GM20000 (cell line): ENCODE measurements at regions not wholly inside any gene's neighbourhood (a gene's known extent, or its start where the extent isn't known, plus 50 kb on each side); places are given as distances from the start of the nearest gene placed in this dataset.

Source experiments
- DNase-seq: peaks from one replicate; pipeline ENCODE4 v3.0.0; 2012; ENCODE audit warnings: low spot score
- TF ChIP-seq, protein P1 (sequence below): IDR thresholded peaks from 2 replicates; pipeline ENCODE4 v1.5.1; 2012; ENCODE audit warnings: mild to moderate bottlenecking, control low read depth; ENCODE audit errors: extremely low read depth, missing control alignments

- TF ChIP-seq, protein P1, sequence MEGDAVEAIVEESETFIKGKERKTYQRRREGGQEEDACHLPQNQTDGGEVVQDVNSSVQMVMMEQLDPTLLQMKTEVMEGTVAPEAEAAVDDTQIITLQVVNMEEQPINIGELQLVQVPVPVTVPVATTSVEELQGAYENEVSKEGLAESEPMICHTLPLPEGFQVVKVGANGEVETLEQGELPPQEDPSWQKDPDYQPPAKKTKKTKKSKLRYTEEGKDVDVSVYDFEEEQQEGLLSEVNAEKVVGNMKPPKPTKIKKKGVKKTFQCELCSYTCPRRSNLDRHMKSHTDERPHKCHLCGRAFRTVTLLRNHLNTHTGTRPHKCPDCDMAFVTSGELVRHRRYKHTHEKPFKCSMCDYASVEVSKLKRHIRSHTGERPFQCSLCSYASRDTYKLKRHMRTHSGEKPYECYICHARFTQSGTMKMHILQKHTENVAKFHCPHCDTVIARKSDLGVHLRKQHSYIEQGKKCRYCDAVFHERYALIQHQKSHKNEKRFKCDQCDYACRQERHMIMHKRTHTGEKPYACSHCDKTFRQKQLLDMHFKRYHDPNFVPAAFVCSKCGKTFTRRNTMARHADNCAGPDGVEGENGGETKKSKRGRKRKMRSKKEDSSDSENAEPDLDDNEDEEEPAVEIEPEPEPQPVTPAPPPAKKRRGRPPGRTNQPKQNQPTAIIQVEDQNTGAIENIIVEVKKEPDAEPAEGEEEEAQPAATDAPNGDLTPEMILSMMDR = no peak
- no peak for DNase-seq
These were observed 599.5 kb upstream of the PCDH9 start for GRCh38 chr13:67829641-67830040.

DNA sequence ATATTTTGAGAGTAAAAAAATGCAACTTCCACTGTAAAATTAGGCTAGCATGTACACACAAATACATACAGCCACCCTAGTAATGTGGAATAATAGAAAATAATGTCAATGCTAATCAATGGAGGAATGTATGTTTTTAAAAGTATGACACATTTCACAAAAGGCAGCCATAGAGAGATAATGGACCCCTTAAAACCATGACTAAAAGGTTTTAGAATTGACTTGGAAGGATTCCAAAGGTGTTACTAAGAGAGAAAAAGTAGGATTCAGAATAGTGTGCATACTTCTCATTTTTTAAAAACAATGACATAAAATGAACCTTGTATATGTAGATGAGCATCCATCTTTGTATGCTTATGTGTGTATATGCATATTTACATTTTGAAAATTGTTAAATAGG lies 597.9 kb upstream of the PCDH9 start:
- DNase-seq = no peak
- TF ChIP-seq, protein P1 = no peak

- TF ChIP-seq, protein P1 = no peak
- DNase-seq = no peak
These were observed 591.5 kb upstream of the PCDH9 start for GRCh38 chr13:67821606-67822005.

- TF ChIP-seq, protein P1 = no peak
These were observed 576.7 kb upstream of the PCDH9 start for GRCh38 chr13:67806796-67807195.

DNA sequence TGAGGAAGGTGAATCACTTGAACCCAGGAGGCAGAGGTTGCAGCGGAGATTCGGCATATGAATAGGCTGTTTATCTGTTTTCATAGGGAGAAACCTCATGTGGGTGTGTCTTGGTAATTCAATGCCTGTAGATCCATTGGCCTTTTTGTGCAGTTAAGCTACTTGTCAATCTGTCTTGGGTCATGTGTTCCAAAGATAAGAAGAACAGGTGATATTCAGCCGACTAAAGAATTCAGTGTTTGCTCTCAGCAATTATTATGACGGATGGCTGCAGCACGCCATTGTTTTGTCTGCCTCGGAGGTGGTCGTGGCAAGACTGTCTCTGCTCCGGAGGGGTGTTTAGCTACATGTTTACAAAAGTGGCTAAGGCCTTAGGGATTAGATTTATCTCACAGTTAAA lies 573.0 kb upstream of the PCDH9 start:
- no peak for DNase-seq

More at GRCh38 chr13:67806796-67807195, 576.7 kb upstream of the PCDH9 start:
- DNase-seq = no peak

DNA sequence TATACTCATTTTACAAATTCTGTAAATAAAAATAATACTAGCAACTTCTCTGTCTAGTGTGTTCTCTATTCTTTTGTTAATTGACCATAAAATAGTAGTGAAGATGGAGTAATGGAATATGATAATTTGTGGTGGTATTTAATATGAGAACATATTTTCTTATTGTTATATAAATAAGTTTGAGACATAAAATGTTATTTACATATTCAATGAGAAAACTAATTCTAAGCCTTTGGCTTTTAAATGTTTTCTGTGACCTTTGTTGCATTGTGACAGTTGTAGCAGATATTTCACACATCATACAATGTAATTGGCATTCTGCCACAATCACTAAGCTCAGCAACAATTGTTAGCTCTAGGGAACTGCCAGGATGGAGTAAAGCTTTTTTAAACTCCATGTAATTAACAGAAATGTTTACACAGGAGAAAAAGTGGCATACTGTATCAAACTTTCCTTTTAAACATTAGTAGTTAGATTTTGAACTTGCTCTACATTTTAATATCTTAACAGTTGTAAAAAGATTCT lies 562.1 kb upstream of the PCDH9 start:
- no peak for DNase-seq
- TF ChIP-seq, protein P1 = no peak

More for the DNA sequence above, 573.0 kb upstream of the PCDH9 start:
- TF ChIP-seq, protein P1 = no peak

DNA sequence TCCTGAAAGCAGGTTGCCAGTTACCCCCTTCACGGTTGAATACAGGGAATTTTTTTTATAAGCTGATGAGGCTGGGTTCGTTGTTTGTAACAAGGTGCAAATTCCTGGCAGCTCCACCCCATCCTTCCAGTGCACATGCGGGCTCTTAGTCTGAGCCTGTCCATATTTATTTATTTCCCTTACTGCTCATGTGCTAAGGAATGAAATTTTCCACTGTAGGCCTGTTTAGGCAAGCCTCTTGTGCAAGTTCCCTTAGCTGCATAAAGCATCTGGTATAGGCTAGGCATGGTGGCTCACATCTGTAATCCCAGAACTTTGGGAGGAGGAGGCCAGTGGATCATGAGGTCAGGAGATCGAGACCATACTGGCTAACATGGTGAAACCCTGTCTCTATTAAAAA lies 560.9 kb upstream of the PCDH9 start:
- no peak for DNase-seq

More for the DNA sequence above, 560.9 kb upstream of the PCDH9 start:
- TF ChIP-seq, protein P1 = no peak
